ENCODE measurements at regions not wholly inside any gene's neighbourhood (a gene's known extent, or its start where the extent isn't known, plus 50 kb on each side); places are given as distances from the start of the nearest gene placed in this dataset.

- no peak overlapping the region for H2BK15ac ChIP-seq (ENCODE audit: low read depth, low read length)
- no peak overlapping the region for H4K91ac ChIP-seq (ENCODE audit: insufficient read length, low read depth, low read length)
- H2BK12ac ChIP-seq (ENCODE audit: insufficient read length, low read depth, low read length): no peak overlapping the region
- H3K9ac ChIP-seq (ENCODE audit: extremely low read depth, insufficient read length, low read length): no peak overlapping the region
- no peak overlapping the region for H3K56ac ChIP-seq (ENCODE audit: insufficient read length, low read depth, low read length)
- no peak overlapping the region for H3K27ac Mint-ChIP-seq
- no peak for TF ChIP-seq CTCF (conservative IDR thresholded peaks at IDR 0.05)
- H3K27me3 ChIP-seq (ENCODE audit: insufficient read depth, low read length): no peaks in the 10 kb centered on the region
- H4K8ac ChIP-seq (replicated peaks; ENCODE audit: insufficient read length, low read depth, low read length): no peak overlapping the region
- no peaks in the 10 kb centered on the region for H3K23me2 ChIP-seq (ENCODE audit: insufficient read length, low read depth, low read length, poor library complexity, severe bottlenecking)
- no CpG with 5 or more reads among the region's 2 CpGs for WGBS (ENCODE audit: extremely low coverage, insufficient read length, low lambda C conversion rate)
- no peak overlapping the region for H3K4ac ChIP-seq (ENCODE audit: low read depth, low read length)
- peaks cover 3 to 11% of the 10 kb centered on the region in 2 experiments; a peak in 3 of 5 replicates for H3K9me3 Mint-ChIP-seq
- H3K4me2 ChIP-seq (ENCODE audit: insufficient read depth, insufficient read length, low read length): no peak overlapping the region
- H3K79me1 ChIP-seq (ENCODE audit: insufficient read depth, low read depth, low read length, poor library complexity, severe bottlenecking): no peaks in the 10 kb centered on the region
- H3K14ac ChIP-seq (ENCODE audit: insufficient read depth, low read length): no peak overlapping the region
- H4K20me1 ChIP-seq (ENCODE audit: control insufficient read depth, insufficient read depth, insufficient read length): no peaks in the 10 kb centered on the region
- H2BK120ac ChIP-seq (ENCODE audit: low read depth, low read length, poor library complexity, severe bottlenecking): no peak overlapping the region
- H3K27ac ChIP-seq (ENCODE audit: insufficient read length, low read depth, low read length): no peak overlapping the region
- peaks cover 0 to 7% (median 2%) of the 10 kb centered on the region in 3 experiments; a peak in 2 of 7 replicates for H3K36me3 Mint-ChIP-seq (ENCODE audit: insufficient read depth in 1 of 3, low read depth in 3 of 3)
- no peak overlapping the region for H3K18ac ChIP-seq (ENCODE audit: insufficient read length, low read depth, low read length)
- no peak overlapping the region for H3K23ac ChIP-seq (ENCODE audit: insufficient read length, low read depth, low read length)
- no peak overlapping the region for H3T11ph ChIP-seq (ENCODE audit: low read length)
- peaks cover 3% of the 10 kb centered on the region in 2 experiments for H3K4me1 Mint-ChIP-seq
- no peak overlapping the region for H2BK20ac ChIP-seq (ENCODE audit: low read depth, low read length, poor library complexity, severe bottlenecking)
- H3K9me3 ChIP-seq (ENCODE audit: control insufficient read depth, low read depth, low read length): no peaks in the 10 kb centered on the region
- H4K5ac ChIP-seq (ENCODE audit: insufficient read length, low read depth, low read length): no peak overlapping the region
- no peaks in the 10 kb centered on the region for H3K79me2 ChIP-seq (ENCODE audit: insufficient read depth, low read length)
- no peaks in the 10 kb centered on the region for H3K27me3 Mint-ChIP-seq (ENCODE audit: low read depth)
- no peak overlapping the region for H2BK5ac ChIP-seq (ENCODE audit: insufficient read length, low read length)
- H2AK5ac ChIP-seq (ENCODE audit: insufficient read length, low read length): no peak overlapping the region
- no peak overlapping the region for H2AFZ ChIP-seq (ENCODE audit: low read length)
- no peaks in the 10 kb centered on the region for H3K4me1 ChIP-seq (ENCODE audit: insufficient read depth, low read length)
- no peak overlapping the region for H3K4me3 Mint-ChIP-seq
- DNase-seq: no peak
Measured at GRCh38 chr3:144948711-144949110, 977.1 kb downstream of the DIPK2A start.

Measured in H9 (cell line).